HepG2 (cell line): ENCODE measurements at regions not wholly inside any gene's neighbourhood (a gene's known extent, or its start where the extent isn't known, plus 50 kb on each side); places are given as distances from the start of the nearest gene placed in this dataset.

Experiments
- ATAC-seq: fragments of 200-7000 bp; cut with Tn5 transposase; 3 replicates; pipeline ENCODE4 v1.9.1; 2020; ENCODE audit warnings: mild to moderate bottlenecking, moderate library complexity
- BruUV-seq: library from RNA; stranded (reverse); fragments of 400-500 nt; replicated peaks from 2 replicates; lab custom pipeline; 2021; lab: Mats Ljungman, UMichigan
- CTCF ChIA-PET: fragments of 300-600 bp; formaldehyde crosslinking; extraction: SDS; loops from one replicate; lab custom pipeline; 2021; ENCODE audit warnings: low total read pairs, inconsistent platforms, low intra/inter-chr PET ratio; lab: Yijun Ruan, JAX
- POLR2A ChIA-PET: fragments of 350-600 bp; sonication (Branson Sonifier 250); formaldehyde crosslinking; loops from one replicate; lab custom pipeline; 2020; ENCODE audit warnings: antibody characterized with exemption, inconsistent platforms; lab: Yijun Ruan, JAX
- DNase-seq: peaks from one replicate; pipeline ENCODE4 v3.0.0-alpha.2; 2015; ENCODE audit warnings: low spot score
- FAIRE-seq: peaks from 3 replicates; lab custom pipeline; 2011; peaks lifted over from hg19 to GRCh38; lab: Jason Lieb, UNC
- H2AFZ ChIP-seq: one replicate; pipeline ENCODE4 v1.6.1; 2011; ENCODE audit warnings: low read length, inconsistent platforms
- H3K27ac ChIP-seq: fragments of 300-600 bp; 3 replicates; pipeline ENCODE4 v1.8.0; 2011; ENCODE audit warnings: mixed run types, mild to moderate bottlenecking, mixed read lengths, low read length, inconsistent platforms; ENCODE audit not compliant: insufficient read depth; ENCODE audit errors: extremely low read length
- H3K27me3 ChIP-seq, 2 experiments: fragments of 200-600 bp in 1 of 2; 2 replicates in 1 of 2; 3 replicates in 1 of 2; pipeline versions ENCODE4 v1.6.0 to v1.8.0; 2011; ENCODE audit warnings: low read length in 2 of 2, mild to moderate bottlenecking in 2 of 2, moderate library complexity in 2 of 2, inconsistent platforms in 1 of 2; ENCODE audit not compliant: insufficient read depth in 2 of 2, control insufficient read depth in 1 of 2
- H3K36me3 ChIP-seq, 2 experiments: fragments of 200-600 bp in 1 of 2; replicated peaks in 1 of 2; 2 replicates in 1 of 2; 3 replicates in 1 of 2; pipeline versions ENCODE4 v1.5.1 to v1.8.0; 2011; ENCODE audit warnings: low read length in 2 of 2, inconsistent platforms in 1 of 2; ENCODE audit not compliant: insufficient read depth in 2 of 2, control insufficient read depth in 1 of 2
- H3K4me1 ChIP-seq: 2 replicates; pipeline ENCODE4 v1.5.1; 2012; ENCODE audit warnings: low read length, inconsistent platforms; ENCODE audit not compliant: insufficient read depth
- H3K4me2 ChIP-seq: 2 replicates; pipeline ENCODE4 v1.6.0; 2011; ENCODE audit warnings: low read depth, low read length, inconsistent platforms
- H3K4me3 ChIP-seq, 3 experiments: fragments of 200-600 bp in 1 of 3; sonication (generic), shearing (Covaris generic) in 1 of 3; replicated peaks in 1 of 3; 2 replicates each; pipeline ENCODE4 v1.5.1; 2011 to 2016; ENCODE audit warnings: low read length in 3 of 3, inconsistent platforms in 2 of 3, low read depth in 2 of 3, mild to moderate bottlenecking in 2 of 3, control low read depth in 1 of 3, mixed read lengths in 1 of 3; ENCODE audit not compliant: insufficient read depth in 1 of 3
- H3K79me2 ChIP-seq: one replicate; pipeline ENCODE4 v1.6.1; 2011; ENCODE audit warnings: low read length, inconsistent platforms; ENCODE audit not compliant: insufficient read depth
- H3K9ac ChIP-seq: 2 replicates; pipeline ENCODE4 v1.6.0; 2011; ENCODE audit warnings: mild to moderate bottlenecking, low read depth, low read length, inconsistent platforms; ENCODE audit not compliant: insufficient read depth
- H3K9me3 ChIP-seq: 2 replicates; pipeline ENCODE4 v1.5.1; 2012; ENCODE audit warnings: mild to moderate bottlenecking, low read length
- H4K20me1 ChIP-seq: 2 replicates; pipeline ENCODE4 v1.6.0; 2011; ENCODE audit warnings: inconsistent platforms, mild to moderate bottlenecking, low read length, moderate library complexity; ENCODE audit not compliant: insufficient read depth
- FOXO4 ChIP-seq: sonication (generic); formaldehyde crosslinking; conservative IDR thresholded peaks from 2 replicates; pipeline ENCODE4 v1.8.1; 2023; ENCODE audit warnings: missing genetic modification reagents
- KLF16 ChIP-seq, 2 experiments: sonication (generic) in 1 of 2; formaldehyde crosslinking in 1 of 2; IDR thresholded peaks; 2 replicates each; pipeline versions ENCODE4 v1.6.1 to v1.8.0; 2016 to 2023; ENCODE audit warnings: missing genetic modification reagents in 2 of 2, missing compliant biosample characterization in 1 of 2
- MIER2 ChIP-seq: IDR thresholded peaks from 2 replicates; pipeline ENCODE4 v1.6.1; 2016; ENCODE audit warnings: missing biosample characterization, missing genetic modification reagents
- MNT ChIP-seq: fragments of 450-650 bp; IDR thresholded peaks from 2 replicates; pipeline ENCODE4 v1.6.1; 2016
- RXRB ChIP-seq: IDR thresholded peaks from 2 replicates; pipeline ENCODE4 v1.6.1; 2016; ENCODE audit warnings: borderline replicate concordance, missing genetic modification reagents, missing compliant biosample characterization
- THYN1 ChIP-seq: sonication (generic); formaldehyde crosslinking; IDR thresholded peaks from 2 replicates; pipeline ENCODE4 v1.8.1; 2023; ENCODE audit warnings: low read depth, mild to moderate bottlenecking, moderate library complexity, missing genetic modification reagents, borderline replicate concordance
- ZNF572 ChIP-seq: sonication (generic); formaldehyde crosslinking; IDR thresholded peaks from 2 replicates; pipeline ENCODE4 v1.5.1; 2020; ENCODE audit warnings: mild to moderate bottlenecking, missing genetic modification reagents
- ZNF878 ChIP-seq: sonication (generic); formaldehyde crosslinking; IDR thresholded peaks from 2 replicates; pipeline ENCODE4 v1.8.1; 2023; ENCODE audit warnings: mild to moderate bottlenecking, missing genetic modification reagents, moderate library complexity
- WGBS: methylation state at CpG from one replicate; pipeline ENCODE4 v1.1.6; 2017; ENCODE audit warnings: low lambda C conversion rate; 5-methylcytosine and 5-hydroxymethylcytosine counted together
- in situ Hi-C: cut with HindIII; loops from 2 replicates; pipeline ENCODE4 v1.10.0; 2017; ENCODE audit warnings: low pct_unique_long_range_greater_than_20kb; ENCODE audit not compliant: extremely low pct_ligation_motif_present
- intact Hi-C: fragments of 100-400 bp; cut with micrococcal nuclease; formaldehyde crosslinking; loops from one replicate; pipeline ENCODE4 v1.10.0; 2022; ENCODE audit not compliant: unreplicated experiment
- TF ChIP-seq, protein P1 (sequence below): sonication (generic); formaldehyde crosslinking; IDR thresholded peaks from 2 replicates; pipeline ENCODE4 v1.4.0; 2020; ENCODE audit warnings: missing genetic modification reagents, borderline replicate concordance

DNA sequence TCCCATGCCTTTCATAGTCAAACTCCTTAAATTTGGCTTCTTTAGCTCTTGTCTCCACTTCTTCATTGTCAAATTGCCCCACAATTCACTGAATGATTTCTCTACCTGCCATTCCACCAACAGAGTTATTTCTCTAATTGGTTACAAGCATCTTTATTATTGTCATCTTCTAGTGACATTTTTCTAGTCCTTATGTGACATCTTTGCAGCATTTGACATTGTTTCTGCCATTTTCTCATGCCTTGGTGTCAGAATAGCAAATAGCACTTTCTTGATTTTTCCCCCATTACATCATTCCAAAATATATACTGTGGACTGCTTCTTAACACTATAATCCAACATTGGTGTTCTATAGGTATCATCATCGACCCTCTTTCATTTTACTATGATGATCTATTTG lies 137.7 kb upstream of the HDDC2 start:
- no peak for DNase-seq
- no peak overlapping the region for H3K4me3 ChIP-seq
- WGBS: 0% methylated on average over 1 of the region's 1 CpG

DNA sequence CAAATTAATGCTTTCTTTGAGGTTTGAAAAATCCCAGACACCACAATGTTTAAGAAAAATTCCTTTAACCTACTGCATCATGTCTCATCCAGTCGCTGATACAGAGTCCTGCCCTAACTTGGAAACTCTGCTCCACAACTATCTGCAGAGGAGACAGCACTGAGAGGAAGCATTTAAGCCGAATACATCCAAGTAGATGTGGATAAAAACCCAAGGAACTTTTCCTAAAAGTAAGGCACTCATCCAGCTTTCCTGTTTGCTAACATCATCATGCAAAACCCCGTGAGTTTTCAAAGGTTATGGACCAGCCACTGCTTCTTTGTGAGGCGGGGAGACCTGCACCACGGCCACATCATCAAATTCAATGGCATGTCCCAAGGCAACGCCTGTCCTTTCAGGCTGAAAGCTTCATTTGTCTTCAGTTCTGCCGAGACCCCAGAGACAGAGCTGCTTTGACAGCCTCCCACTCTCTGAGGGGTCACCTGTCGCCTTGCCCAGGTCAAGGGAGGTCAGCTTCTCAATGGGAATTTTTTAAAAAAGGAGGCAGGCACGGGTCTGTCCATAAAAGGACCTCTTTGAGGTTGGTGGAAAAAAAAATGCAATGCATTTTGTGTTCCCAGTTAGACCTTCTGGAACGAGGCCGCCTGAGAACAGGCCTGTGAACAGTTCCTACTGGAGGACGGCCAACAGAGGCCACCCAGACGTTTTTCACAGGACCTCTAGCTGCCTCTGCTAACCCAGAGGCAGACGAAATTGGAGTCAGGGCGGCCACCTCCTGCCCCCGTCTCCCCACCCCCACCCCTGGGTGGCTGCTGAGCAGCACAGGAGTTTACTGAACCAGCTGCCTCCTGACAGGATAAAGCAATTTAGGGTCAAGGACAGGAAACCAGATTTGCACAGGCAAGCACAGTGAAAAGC lies 142.5 kb upstream of the HDDC2 start:
- Histone ChIP-seq H2AFZ (no peak overlapping the region), H3K4me1 (0 out of 2 replicates have a peak, but pooled peaks cover 5% of the 10 kb centered on the region), H3K27me3 (peaks cover 0 to 24% of the 10 kb centered on the region in 2 experiments; a peak in 3 of 5 replicates), H3K9me3 (no peaks in the 10 kb centered on the region), H3K79me2 (no peaks in the 10 kb centered on the region), H3K36me3 (no peaks in the 10 kb centered on the region), H4K20me1 (no peaks in the 10 kb centered on the region), H3K4me3 (no peak overlapping the region), H3K9ac (no peak overlapping the region), H3K27ac (no peak overlapping the region), H3K4me2 (no peak overlapping the region)
- BruUV-seq: no TSS peak
- FAIRE-seq (no peak), DNase-seq (no peak), ATAC-seq (peak; percentile 82)
- ChIA-PET CTCF (no interaction called here), POLR2A (no interaction called here)
- in situ Hi-C loops: no loop called here
- TF ChIP-seq ZNF878 (CRISPR knock-in tag) (no peak), KLF16 (CRISPR knock-in tag; IDR thresholded peaks at IDR 0.05) (no peak), RXRB (CRISPR knock-in tag) (peak; percentile 27; the same call in 1 of the 2 replicates), THYN1 (no peak), ZNF572 (no peak), MIER2 (CRISPR knock-in tag) (no peak), FOXO4 (CRISPR knock-in tag) (no peak)
- TF ChIP-seq, protein P1, sequence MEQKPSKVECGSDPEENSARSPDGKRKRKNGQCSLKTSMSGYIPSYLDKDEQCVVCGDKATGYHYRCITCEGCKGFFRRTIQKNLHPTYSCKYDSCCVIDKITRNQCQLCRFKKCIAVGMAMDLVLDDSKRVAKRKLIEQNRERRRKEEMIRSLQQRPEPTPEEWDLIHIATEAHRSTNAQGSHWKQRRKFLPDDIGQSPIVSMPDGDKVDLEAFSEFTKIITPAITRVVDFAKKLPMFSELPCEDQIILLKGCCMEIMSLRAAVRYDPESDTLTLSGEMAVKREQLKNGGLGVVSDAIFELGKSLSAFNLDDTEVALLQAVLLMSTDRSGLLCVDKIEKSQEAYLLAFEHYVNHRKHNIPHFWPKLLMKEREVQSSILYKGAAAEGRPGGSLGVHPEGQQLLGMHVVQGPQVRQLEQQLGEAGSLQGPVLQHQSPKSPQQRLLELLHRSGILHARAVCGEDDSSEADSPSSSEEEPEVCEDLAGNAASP (CRISPR knock-in tag): peak; percentile 63; the same call in 1 of the 2 replicates
- WGBS: 3% methylated on average over 15 of the region's 16 CpGs
- intact Hi-C loops: no loop called here

More for the DNA sequence above, 137.7 kb upstream of the HDDC2 start:
- Histone ChIP-seq H3K27me3 (peaks cover 0 to 6% of the 10 kb centered on the region in 2 experiments; a peak in 1 of 5 replicates), H3K9me3 (no peaks in the 10 kb centered on the region), H3K4me2 (no peak overlapping the region), H3K79me2 (no peaks in the 10 kb centered on the region), H3K36me3 (no peaks in the 10 kb centered on the region), H3K9ac (no peak overlapping the region), H3K27ac (no peak overlapping the region), H4K20me1 (no peaks in the 10 kb centered on the region), H2AFZ (no peak overlapping the region), H3K4me1 (no peaks in the 10 kb centered on the region)
- ChIA-PET POLR2A (no interaction called here), CTCF (no interaction called here)
- FAIRE-seq (no peak), ATAC-seq (no peak)
- no peak for TF ChIP-seq MNT
- intact Hi-C loops (no loop called here), in situ Hi-C loops (no loop called here)
- BruUV-seq: no TSS peak
